ENCODE measurements at regions not wholly inside any gene's neighbourhood (a gene's known extent, or its start where the extent isn't known, plus 50 kb on each side); places are given as distances from the start of the nearest gene placed in this dataset.

DNA sequence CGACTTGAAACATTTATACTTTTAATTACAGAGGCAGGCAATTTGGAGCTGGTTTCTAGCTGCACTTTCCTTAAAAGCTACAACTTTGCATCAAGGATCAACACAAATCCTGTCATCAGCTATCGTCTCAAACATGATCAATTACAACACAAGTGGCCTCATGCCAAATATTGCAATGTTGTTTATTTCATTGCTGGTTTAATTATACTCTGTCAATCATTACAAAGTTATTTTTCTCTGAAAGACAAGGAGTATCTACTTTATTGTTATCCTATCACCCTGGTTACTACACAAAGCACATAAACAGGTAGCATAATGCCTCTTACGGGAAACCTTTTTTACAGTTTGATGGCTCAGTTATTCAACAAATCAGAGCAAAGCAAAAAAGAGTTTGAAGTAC lies 58.0 kb upstream of the FOXB1 start:
- TF ChIP-seq, protein P1, sequence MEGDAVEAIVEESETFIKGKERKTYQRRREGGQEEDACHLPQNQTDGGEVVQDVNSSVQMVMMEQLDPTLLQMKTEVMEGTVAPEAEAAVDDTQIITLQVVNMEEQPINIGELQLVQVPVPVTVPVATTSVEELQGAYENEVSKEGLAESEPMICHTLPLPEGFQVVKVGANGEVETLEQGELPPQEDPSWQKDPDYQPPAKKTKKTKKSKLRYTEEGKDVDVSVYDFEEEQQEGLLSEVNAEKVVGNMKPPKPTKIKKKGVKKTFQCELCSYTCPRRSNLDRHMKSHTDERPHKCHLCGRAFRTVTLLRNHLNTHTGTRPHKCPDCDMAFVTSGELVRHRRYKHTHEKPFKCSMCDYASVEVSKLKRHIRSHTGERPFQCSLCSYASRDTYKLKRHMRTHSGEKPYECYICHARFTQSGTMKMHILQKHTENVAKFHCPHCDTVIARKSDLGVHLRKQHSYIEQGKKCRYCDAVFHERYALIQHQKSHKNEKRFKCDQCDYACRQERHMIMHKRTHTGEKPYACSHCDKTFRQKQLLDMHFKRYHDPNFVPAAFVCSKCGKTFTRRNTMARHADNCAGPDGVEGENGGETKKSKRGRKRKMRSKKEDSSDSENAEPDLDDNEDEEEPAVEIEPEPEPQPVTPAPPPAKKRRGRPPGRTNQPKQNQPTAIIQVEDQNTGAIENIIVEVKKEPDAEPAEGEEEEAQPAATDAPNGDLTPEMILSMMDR (IDR thresholded peaks at IDR 0.05): no peak
- TF ChIP-seq POLR2A (IDR thresholded peaks at IDR 0.05) (no peak), EP300 (IDR thresholded peaks at IDR 0.05) (no peak)

Data from tibial nerve (tissue), 4 donors.